ENCODE measurements at regions not wholly inside any gene's neighbourhood (a gene's known extent, or its start where the extent isn't known, plus 50 kb on each side); places are given as distances from the start of the nearest gene placed in this dataset.
"Not testable (repeated sequence)": the region's sequence is repeated elsewhere in the genome, so short reads cannot be mapped to it uniquely, and the experiment has no call there.

GRCh38 chr1:125064029-125064428 is 3879.3 kb downstream of the SRGAP2C start:
- H3K4ac ChIP-seq (ENCODE audit: low read length); H2AFZ ChIP-seq (ENCODE audit: low read length); H3K27me3 ChIP-seq (ENCODE audit: control insufficient read depth in 3 of 3, insufficient read depth in 3 of 3, low read depth in 1 of 3, low read length in 3 of 3); H3K23ac ChIP-seq (ENCODE audit: low read depth, low read length, poor library complexity); H3K79me1 ChIP-seq (ENCODE audit: low read depth, low read length); H4K91ac ChIP-seq (ENCODE audit: low read depth, low read length, poor library complexity); H3K9ac ChIP-seq (ENCODE audit: low read depth, low read length, poor library complexity); H3K18ac ChIP-seq (ENCODE audit: low read length); H3K4me3 ChIP-seq (ENCODE audit: low read length in 2 of 2); H3K14ac ChIP-seq (ENCODE audit: low read length); H2AK5ac ChIP-seq (ENCODE audit: low read depth, low read length); H3K27ac ChIP-seq (replicated peaks; ENCODE audit: low read length); DNase-seq (ENCODE audit: low spot score); H3K36me3 ChIP-seq (replicated peaks in 1 of 2; ENCODE audit: control insufficient read depth in 2 of 2, insufficient read depth in 2 of 2, low read length in 2 of 2); H2BK5ac ChIP-seq (ENCODE audit: low read length); H2BK120ac ChIP-seq (ENCODE audit: low read depth, low read length); H3K4me2 ChIP-seq (ENCODE audit: insufficient read depth, low read length, poor library complexity, severe bottlenecking); H2BK15ac ChIP-seq (ENCODE audit: low read length); H3K4me1 ChIP-seq (ENCODE audit: control insufficient read depth in 2 of 2, insufficient read depth in 1 of 2, low read depth in 1 of 2, low read length in 2 of 2); H2BK12ac ChIP-seq (ENCODE audit: low read length); H4K8ac ChIP-seq (ENCODE audit: low read depth, low read length): not testable (repeated sequence)
- H3K9me3 ChIP-seq (replicated peaks in 1 of 2; ENCODE audit: control insufficient read depth in 2 of 2, insufficient read depth in 1 of 2, low read depth in 1 of 2, low read length in 2 of 2), result peaks cover 0 to 15% of the 10 kb centered on the region in 2 donors
- no CpG with 5 or more reads among the region's 17 CpGs for WGBS, 2 donors (ENCODE audit: extremely low coverage in 2 of 2, insufficient read length in 2 of 2, insufficient replicate concordance in 1 of 2)

GRCh38 chr1:125064481-125064880 is 3879.7 kb downstream of the SRGAP2C start:
- no peak overlapping the region for H2BK12ac ChIP-seq (ENCODE audit: low read length)
- no peaks in the 10 kb centered on the region for H3K4me1 ChIP-seq (ENCODE audit: control insufficient read depth in 2 of 2, insufficient read depth in 1 of 2, low read depth in 1 of 2, low read length in 2 of 2)
- H3K4me3 ChIP-seq (ENCODE audit: low read length in 2 of 2), result no peak overlapping the region
- no peak overlapping the region for H2AK5ac ChIP-seq (ENCODE audit: low read depth, low read length)
- no peaks in the 10 kb centered on the region for H3K27me3 ChIP-seq (ENCODE audit: control insufficient read depth in 3 of 3, insufficient read depth in 3 of 3, low read depth in 1 of 3, low read length in 3 of 3)
- no peak overlapping the region for H3K9ac ChIP-seq (ENCODE audit: low read depth, low read length, poor library complexity)
- H2AFZ ChIP-seq (ENCODE audit: low read length), result no peak overlapping the region
- no peak overlapping the region for H3K14ac ChIP-seq (ENCODE audit: low read length)
- no peak overlapping the region for H3K4me2 ChIP-seq (ENCODE audit: insufficient read depth, low read length, poor library complexity, severe bottlenecking)
- H3K23ac ChIP-seq (ENCODE audit: low read depth, low read length, poor library complexity), result no peak overlapping the region
- H2BK5ac ChIP-seq (ENCODE audit: low read length), result no peak overlapping the region
- no peak overlapping the region for H3K18ac ChIP-seq (ENCODE audit: low read length)
- H3K27ac ChIP-seq (replicated peaks; ENCODE audit: low read length), result no peak overlapping the region
- DNase-seq (ENCODE audit: low spot score), result no peak
- H2BK15ac ChIP-seq (ENCODE audit: low read length), result no peak overlapping the region
- no CpG with 5 or more reads among the region's 21 CpGs for WGBS, 2 donors (ENCODE audit: extremely low coverage in 2 of 2, insufficient read length in 2 of 2, insufficient replicate concordance in 1 of 2)
- no peak overlapping the region for H3K4ac ChIP-seq (ENCODE audit: low read length)
- H3K9me3 ChIP-seq (replicated peaks in 1 of 2; ENCODE audit: control insufficient read depth in 2 of 2, insufficient read depth in 1 of 2, low read depth in 1 of 2, low read length in 2 of 2), result peaks cover 0 to 15% of the 10 kb centered on the region in 2 donors
- no peak overlapping the region for H2BK120ac ChIP-seq (ENCODE audit: low read depth, low read length)
- H4K8ac ChIP-seq (ENCODE audit: low read depth, low read length), result no peak overlapping the region
- no peaks in the 10 kb centered on the region for H3K36me3 ChIP-seq (replicated peaks in 1 of 2; ENCODE audit: control insufficient read depth in 2 of 2, insufficient read depth in 2 of 2, low read length in 2 of 2)
- peaks cover 2% of the 10 kb centered on the region for H3K79me1 ChIP-seq (ENCODE audit: low read depth, low read length)
- no peak overlapping the region for H4K91ac ChIP-seq (ENCODE audit: low read depth, low read length, poor library complexity)

- Histone ChIP-seq H2BK12ac (ENCODE audit: low read length) (no peak overlapping the region), H2BK15ac (ENCODE audit: low read length) (no peak overlapping the region), H2BK120ac (ENCODE audit: low read depth, low read length) (no peak overlapping the region), H3K23ac (ENCODE audit: low read depth, low read length, poor library complexity) (no peak overlapping the region), H3K9ac (ENCODE audit: low read depth, low read length, poor library complexity) (no peak overlapping the region), H3K4me2 (ENCODE audit: insufficient read depth, low read length, poor library complexity, severe bottlenecking) (no peak overlapping the region), H3K4ac (ENCODE audit: low read length) (no peak overlapping the region), H3K9me3 (replicated peaks in 1 of 2; ENCODE audit: control insufficient read depth in 2 of 2, insufficient read depth in 1 of 2, low read depth in 1 of 2, low read length in 2 of 2) (peaks cover 0 to 15% of the 10 kb centered on the region in 2 donors), H3K18ac (ENCODE audit: low read length) (no peak overlapping the region), H2AFZ (ENCODE audit: low read length) (no peak overlapping the region), H3K27me3 (ENCODE audit: control insufficient read depth in 3 of 3, insufficient read depth in 3 of 3, low read depth in 1 of 3, low read length in 3 of 3) (no peaks in the 10 kb centered on the region), H4K91ac (ENCODE audit: low read depth, low read length, poor library complexity) (no peak overlapping the region), H3K4me1 (ENCODE audit: control insufficient read depth in 2 of 2, insufficient read depth in 1 of 2, low read depth in 1 of 2, low read length in 2 of 2) (no peaks in the 10 kb centered on the region), H3K27ac (replicated peaks; ENCODE audit: low read length) (no peak overlapping the region), H2BK5ac (ENCODE audit: low read length) (no peak overlapping the region), H3K14ac (ENCODE audit: low read length) (no peak overlapping the region), H3K79me1 (ENCODE audit: low read depth, low read length) (peaks cover 2% of the 10 kb centered on the region), H4K8ac (ENCODE audit: low read depth, low read length) (no peak overlapping the region), H2AK5ac (ENCODE audit: low read depth, low read length) (no peak overlapping the region), H3K36me3 (replicated peaks in 1 of 2; ENCODE audit: control insufficient read depth in 2 of 2, insufficient read depth in 2 of 2, low read length in 2 of 2) (no peaks in the 10 kb centered on the region), H3K4me3 (ENCODE audit: low read length in 2 of 2) (peak overlapping the region in 1 of 2 donors; percentile 66)
- WGBS, 2 donors (ENCODE audit: extremely low coverage in 2 of 2, insufficient read length in 2 of 2, insufficient replicate concordance in 1 of 2), result no CpG with 5 or more reads among the region's 37 CpGs
- DNase-seq (ENCODE audit: low spot score), result no peak
These were observed 3880.5 kb downstream of the SRGAP2C start for GRCh38 chr1:125065092-125065820.

- no peaks in the 10 kb centered on the region for H3K27me3 ChIP-seq (ENCODE audit: control insufficient read depth in 3 of 3, insufficient read depth in 3 of 3, low read depth in 1 of 3, low read length in 3 of 3)
- H4K8ac ChIP-seq (ENCODE audit: low read depth, low read length), result no peak overlapping the region
- H2BK12ac ChIP-seq (ENCODE audit: low read length), result no peak overlapping the region
- no CpG with 5 or more reads among the region's 14 CpGs for WGBS, 2 donors (ENCODE audit: extremely low coverage in 2 of 2, insufficient read length in 2 of 2, insufficient replicate concordance in 1 of 2)
- DNase-seq (ENCODE audit: low spot score), result no peak
- no peak overlapping the region for H3K14ac ChIP-seq (ENCODE audit: low read length)
- no peak overlapping the region for H2BK120ac ChIP-seq (ENCODE audit: low read depth, low read length)
- no peaks in the 10 kb centered on the region for H3K36me3 ChIP-seq (replicated peaks in 1 of 2; ENCODE audit: control insufficient read depth in 2 of 2, insufficient read depth in 2 of 2, low read length in 2 of 2)
- H4K91ac ChIP-seq (ENCODE audit: low read depth, low read length, poor library complexity), result no peak overlapping the region
- no peak overlapping the region for H2BK5ac ChIP-seq (ENCODE audit: low read length)
- H2AK5ac ChIP-seq (ENCODE audit: low read depth, low read length), result no peak overlapping the region
- no peak overlapping the region for H3K27ac ChIP-seq (replicated peaks; ENCODE audit: low read length)
- H3K9ac ChIP-seq (ENCODE audit: low read depth, low read length, poor library complexity), result no peak overlapping the region
- no peak overlapping the region for H2AFZ ChIP-seq (ENCODE audit: low read length)
- no peak overlapping the region for H3K18ac ChIP-seq (ENCODE audit: low read length)
- no peak overlapping the region for H3K4me3 ChIP-seq (ENCODE audit: low read length in 2 of 2)
- no peaks in the 10 kb centered on the region for H3K4me1 ChIP-seq (ENCODE audit: control insufficient read depth in 2 of 2, insufficient read depth in 1 of 2, low read depth in 1 of 2, low read length in 2 of 2)
- H3K4me2 ChIP-seq (ENCODE audit: insufficient read depth, low read length, poor library complexity, severe bottlenecking), result no peak overlapping the region
- H3K23ac ChIP-seq (ENCODE audit: low read depth, low read length, poor library complexity), result no peak overlapping the region
- peaks cover 0 to 15% of the 10 kb centered on the region in 2 donors for H3K9me3 ChIP-seq (replicated peaks in 1 of 2; ENCODE audit: control insufficient read depth in 2 of 2, insufficient read depth in 1 of 2, low read depth in 1 of 2, low read length in 2 of 2)
- H3K4ac ChIP-seq (ENCODE audit: low read length), result no peak overlapping the region
- no peak overlapping the region for H2BK15ac ChIP-seq (ENCODE audit: low read length)
- H3K79me1 ChIP-seq (ENCODE audit: low read depth, low read length), result peaks cover 2% of the 10 kb centered on the region
These were observed 3881.0 kb downstream of the SRGAP2C start for GRCh38 chr1:125065821-125066180.

Data from neuronal stem cell (in vitro differentiated cells).